Neutrophil (primary cell): ENCODE measurements at regions not wholly inside any gene's neighbourhood (a gene's known extent, or its start where the extent isn't known, plus 50 kb on each side); places are given as distances from the start of the nearest gene placed in this dataset.

ENCODE experiments used
- H3K27ac ChIP-seq: fragments of 200-600 bp; sonication (generic); 2 replicates; pipeline ENCODE4 v1.5.1; 2016; ENCODE audit warnings: mild to moderate bottlenecking, moderate library complexity
- H3K27me3 ChIP-seq: fragments of 200-600 bp; sonication (generic); 2 replicates; pipeline ENCODE4 v1.6.0; 2016; ENCODE audit warnings: mild to moderate bottlenecking
- H3K36me3 ChIP-seq: fragments of 200-600 bp; sonication (generic); 2 replicates; pipeline ENCODE4 v1.5.1; 2017
- H3K4me1 ChIP-seq, 2 experiments: fragments of 200-600 bp in 1 of 2; sonication (generic) in 1 of 2; 1 replicate in 1 of 2; 2 replicates in 1 of 2; pipeline versions ENCODE4 v1.5.1 to v1.6.1; 2013 to 2016; ENCODE audit warnings: low read depth in 1 of 2, low read length in 1 of 2, mild to moderate bottlenecking in 1 of 2, moderate library complexity in 1 of 2; ENCODE audit not compliant: control insufficient read depth in 1 of 2, insufficient read depth in 1 of 2
- H3K4me3 ChIP-seq, 2 experiments: fragments of 200-600 bp in 1 of 2; sonication (generic) in 1 of 2; 1 replicate in 1 of 2; 2 replicates in 1 of 2; pipeline ENCODE4 v1.5.1; 2013 to 2016; ENCODE audit warnings: low read depth in 1 of 2, low read length in 1 of 2, mild to moderate bottlenecking in 1 of 2, moderate library complexity in 1 of 2
- H3K9me3 ChIP-seq: fragments of 200-600 bp; sonication (generic); 2 replicates; pipeline ENCODE4 v1.5.1; 2016
- TF ChIP-seq, protein P1 (sequence below): fragments of 200-600 bp; sonication (generic); IDR thresholded peaks from 2 replicates; pipeline ENCODE4 v1.5.1; 2016; ENCODE audit warnings: antibody characterized with exemption

DNA sequence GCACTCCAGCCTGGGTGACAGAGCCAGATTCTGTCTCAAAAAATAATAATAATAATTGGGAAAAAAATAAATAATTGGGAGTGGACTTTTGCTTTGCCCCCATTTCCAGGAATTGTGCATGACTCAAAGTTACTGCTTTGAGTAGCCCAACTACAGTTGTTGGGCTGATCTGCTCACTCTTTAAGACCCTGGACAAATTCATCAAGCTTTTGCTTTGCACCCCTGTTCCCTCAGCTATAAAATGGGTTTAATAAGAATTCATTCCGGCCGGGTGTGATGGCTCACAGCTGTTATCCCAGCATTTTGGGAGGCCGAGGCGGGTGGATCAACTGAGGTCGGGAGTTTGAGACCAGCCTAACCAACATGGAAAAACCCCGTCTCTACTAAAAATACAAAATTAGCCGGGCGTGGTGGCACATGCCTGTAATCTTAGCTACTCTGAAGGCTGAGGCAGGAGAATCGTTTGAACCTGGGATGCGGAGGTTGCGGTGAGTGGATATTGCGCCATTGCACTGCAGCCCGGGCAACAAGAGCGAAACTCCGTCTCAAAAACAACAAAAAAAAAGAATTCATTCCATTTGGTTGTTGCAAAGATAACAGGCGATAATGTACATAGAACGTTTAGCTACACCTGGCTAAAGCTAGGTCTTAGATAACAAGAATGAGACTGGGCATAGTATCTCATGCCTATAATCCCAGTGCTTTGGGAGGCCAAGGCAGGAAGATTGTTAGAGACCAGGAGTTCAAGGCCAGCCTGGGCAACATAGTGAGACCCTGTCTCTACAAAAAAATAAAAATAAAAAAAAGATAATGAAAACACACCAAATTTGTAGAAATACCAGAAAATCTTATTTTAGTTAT, 87.9 kb upstream of the ZNF217 start:
- Histone ChIP-seq H3K4me3 (no peak overlapping the region), H3K27ac (peak overlapping the region; percentile 25), H3K9me3 (no peaks in the 10 kb centered on the region), H3K4me1 (peaks cover 35 to 42% of the 10 kb centered on the region in 2 experiments), H3K36me3 (no peaks in the 10 kb centered on the region), H3K27me3 (no peaks in the 10 kb centered on the region)
- TF ChIP-seq, protein P1, sequence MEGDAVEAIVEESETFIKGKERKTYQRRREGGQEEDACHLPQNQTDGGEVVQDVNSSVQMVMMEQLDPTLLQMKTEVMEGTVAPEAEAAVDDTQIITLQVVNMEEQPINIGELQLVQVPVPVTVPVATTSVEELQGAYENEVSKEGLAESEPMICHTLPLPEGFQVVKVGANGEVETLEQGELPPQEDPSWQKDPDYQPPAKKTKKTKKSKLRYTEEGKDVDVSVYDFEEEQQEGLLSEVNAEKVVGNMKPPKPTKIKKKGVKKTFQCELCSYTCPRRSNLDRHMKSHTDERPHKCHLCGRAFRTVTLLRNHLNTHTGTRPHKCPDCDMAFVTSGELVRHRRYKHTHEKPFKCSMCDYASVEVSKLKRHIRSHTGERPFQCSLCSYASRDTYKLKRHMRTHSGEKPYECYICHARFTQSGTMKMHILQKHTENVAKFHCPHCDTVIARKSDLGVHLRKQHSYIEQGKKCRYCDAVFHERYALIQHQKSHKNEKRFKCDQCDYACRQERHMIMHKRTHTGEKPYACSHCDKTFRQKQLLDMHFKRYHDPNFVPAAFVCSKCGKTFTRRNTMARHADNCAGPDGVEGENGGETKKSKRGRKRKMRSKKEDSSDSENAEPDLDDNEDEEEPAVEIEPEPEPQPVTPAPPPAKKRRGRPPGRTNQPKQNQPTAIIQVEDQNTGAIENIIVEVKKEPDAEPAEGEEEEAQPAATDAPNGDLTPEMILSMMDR: no peak

DNA sequence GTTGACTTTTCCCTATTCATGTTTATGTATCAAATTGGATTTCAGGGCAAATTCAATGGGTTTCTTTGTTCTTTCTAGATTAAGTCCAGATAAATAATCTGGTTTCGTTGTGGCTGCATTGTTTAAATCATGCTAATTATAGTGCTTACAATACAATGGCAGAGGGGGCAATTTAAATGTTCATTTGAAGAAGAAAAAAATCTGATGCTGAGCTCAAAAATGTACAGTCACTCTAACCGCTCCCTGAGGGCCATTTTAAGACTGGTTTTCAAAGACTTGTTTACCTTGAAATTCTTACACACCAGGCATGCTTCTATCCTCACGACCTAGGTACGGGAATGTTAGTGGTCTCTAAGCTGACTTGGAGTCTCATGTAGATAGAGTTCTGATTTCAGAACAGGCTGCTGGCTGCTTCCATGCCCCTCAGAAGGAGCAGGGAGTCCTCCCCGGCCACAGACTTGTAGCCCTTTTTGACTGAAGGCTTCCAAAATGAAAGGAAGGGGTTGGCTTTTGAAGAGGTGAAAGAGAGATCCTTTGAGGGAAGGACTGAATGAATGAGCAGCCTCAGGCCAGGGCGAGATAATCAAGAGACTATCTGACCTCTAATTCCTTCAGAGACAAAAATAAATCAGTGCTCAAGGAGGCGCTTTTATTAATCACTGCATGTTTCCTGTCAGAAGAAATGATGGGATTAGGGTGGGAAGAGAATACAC, 86.1 kb upstream of the ZNF217 start:
- peaks cover 39 to 42% of the 10 kb centered on the region in 2 experiments for H3K4me1 ChIP-seq
- no peaks in the 10 kb centered on the region for H3K36me3 ChIP-seq
- H3K27me3 ChIP-seq: no peaks in the 10 kb centered on the region
- TF ChIP-seq, protein P1: no peak
- H3K9me3 ChIP-seq: no peaks in the 10 kb centered on the region
- no peak overlapping the region for H3K4me3 ChIP-seq
- peak overlapping the region; percentile 17 for H3K27ac ChIP-seq

DNA sequence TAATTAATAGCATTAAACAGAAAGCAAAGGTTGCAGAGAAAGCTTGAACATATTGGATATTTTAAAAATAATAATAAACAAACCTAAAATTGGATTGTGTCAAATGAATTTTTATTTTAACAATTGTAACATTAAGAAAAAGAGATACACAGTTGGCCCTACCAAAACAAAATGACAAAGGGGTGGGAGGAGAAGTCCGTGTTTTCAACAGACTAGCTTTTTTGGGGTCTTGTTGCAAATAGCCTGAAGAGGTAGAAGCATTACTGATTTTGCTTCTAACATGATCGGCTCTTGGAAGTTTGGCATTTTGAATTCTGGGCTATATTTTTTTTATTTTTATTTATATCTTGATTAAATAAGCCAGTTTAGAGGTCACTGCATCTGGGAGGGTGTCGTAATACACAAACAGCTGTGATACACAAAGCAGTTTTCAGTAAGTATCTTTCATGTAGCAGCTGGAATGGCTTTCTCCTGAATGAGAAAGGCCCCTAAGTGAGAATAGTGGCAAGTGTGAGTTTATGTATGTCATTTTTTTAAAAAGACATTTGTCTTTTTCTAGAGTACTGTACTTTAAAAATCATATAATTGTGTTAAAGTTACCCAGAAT, 85.5 kb upstream of the ZNF217 start:
- Histone ChIP-seq H3K27me3 (no peaks in the 10 kb centered on the region), H3K4me3 (peak overlapping the region in 1 of 2 experiments; percentile 51), H3K27ac (peak overlapping the region; percentile 80), H3K4me1 (peaks cover 39 to 42% of the 10 kb centered on the region in 2 experiments), H3K9me3 (no peaks in the 10 kb centered on the region), H3K36me3 (no peaks in the 10 kb centered on the region)
- TF ChIP-seq, protein P1: no peak

DNA sequence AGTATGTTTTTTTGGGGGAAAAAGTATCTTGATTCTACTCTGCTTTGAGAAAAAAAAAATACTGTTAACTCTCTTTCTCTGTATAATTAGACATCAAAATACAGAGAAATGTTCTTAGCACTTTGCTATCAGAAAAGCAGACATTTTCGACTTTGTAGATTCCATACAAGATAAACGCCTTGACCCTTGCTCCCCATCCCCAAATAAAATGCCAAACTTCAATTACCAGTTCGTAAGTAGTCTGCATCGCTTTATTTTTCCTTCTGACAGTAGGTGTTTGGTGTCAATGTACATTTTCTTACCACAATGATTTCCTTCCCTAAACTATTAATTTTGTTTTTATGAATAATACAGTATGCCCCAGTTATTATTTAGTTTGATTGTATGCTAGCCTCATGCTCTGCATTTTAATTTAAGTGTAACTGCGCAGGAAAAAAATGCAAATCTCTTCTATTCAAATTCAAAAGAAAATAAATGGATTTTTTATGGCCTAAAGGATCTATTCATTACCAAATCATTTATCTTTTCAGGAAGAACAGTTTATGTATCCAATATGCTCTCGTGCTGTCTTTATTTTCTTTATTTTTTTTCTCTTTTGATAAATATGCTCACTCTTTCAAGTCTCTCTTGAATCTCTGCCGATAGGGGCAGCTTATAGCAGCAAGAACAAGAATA, 84.8 kb upstream of the ZNF217 start:
- Histone ChIP-seq H3K4me3 (peak overlapping the region; percentile 50 to 51), H3K27ac (peak overlapping the region; percentile 80), H3K4me1 (peaks cover 39 to 42% of the 10 kb centered on the region in 2 experiments), H3K36me3 (no peaks in the 10 kb centered on the region), H3K9me3 (no peaks in the 10 kb centered on the region), H3K27me3 (no peaks in the 10 kb centered on the region)
- TF ChIP-seq, protein P1: no peak
